ENCODE measurements at regions not wholly inside any gene's neighbourhood (a gene's known extent, or its start where the extent isn't known, plus 50 kb on each side); places are given as distances from the start of the nearest gene placed in this dataset.

- DNase-seq: no peak
- H3K4me3 ChIP-seq (ENCODE audit: low read depth, low read length): no peak overlapping the region
- H3K36me3 ChIP-seq (replicated peaks): no peaks in the 10 kb centered on the region
- H3K27me3 ChIP-seq (replicated peaks): peaks cover 2% of the 10 kb centered on the region
- in situ Hi-C loops (cut with HindIII; ENCODE audit: low pct_ligation_motif_present, low sequenced_read_pairs): no loop called here
- TF ChIP-seq CTCF (IDR thresholded peaks at IDR 0.05; ENCODE audit: low read depth, low read length, missing control alignments): no peak
- no peak overlapping the region for H3K27ac ChIP-seq
Observed at GRCh38 chr7:157077021-157077420, 61.7 kb upstream of the UBE3C start.

GRCh38 chr7:157077986-157078644 is 60.6 kb upstream of the UBE3C start:
- Histone ChIP-seq H3K36me3 (replicated peaks) (no peaks in the 10 kb centered on the region), H3K27ac (no peak overlapping the region), H3K27me3 (replicated peaks) (peaks cover 2% of the 10 kb centered on the region), H3K4me3 (ENCODE audit: low read depth, low read length) (peak overlapping the region; percentile 31)
- DNase-seq: peak; percentile 6
- no peak for TF ChIP-seq CTCF (IDR thresholded peaks at IDR 0.05; ENCODE audit: low read depth, low read length, missing control alignments)
- in situ Hi-C loops (cut with HindIII; ENCODE audit: low pct_ligation_motif_present, low sequenced_read_pairs): no loop called here

- H3K4me3 ChIP-seq (ENCODE audit: low read depth, low read length): no peak overlapping the region
- DNase-seq: no peak
- no peaks in the 10 kb centered on the region for H3K36me3 ChIP-seq (replicated peaks)
- in situ Hi-C loops (cut with HindIII; ENCODE audit: low pct_ligation_motif_present, low sequenced_read_pairs): no loop called here
- H3K27ac ChIP-seq: no peak overlapping the region
- no peak for TF ChIP-seq CTCF (IDR thresholded peaks at IDR 0.05; ENCODE audit: low read depth, low read length, missing control alignments)
- H3K27me3 ChIP-seq (replicated peaks): peaks cover 2% of the 10 kb centered on the region
Observed at GRCh38 chr7:157079116-157079515, 59.6 kb upstream of the UBE3C start.

- no peak for TF ChIP-seq CTCF (IDR thresholded peaks at IDR 0.05; ENCODE audit: low read depth, low read length, missing control alignments)
- Histone ChIP-seq H3K27ac (no peak overlapping the region), H3K27me3 (replicated peaks) (peaks cover 2% of the 10 kb centered on the region), H3K4me3 (ENCODE audit: low read depth, low read length) (no peak overlapping the region), H3K36me3 (replicated peaks) (no peaks in the 10 kb centered on the region)
- no peak for DNase-seq
- in situ Hi-C loops (cut with HindIII; ENCODE audit: low pct_ligation_motif_present, low sequenced_read_pairs): no loop called here
Observed at GRCh38 chr7:157080111-157080730, 58.5 kb upstream of the UBE3C start.

GRCh38 chr7:157086508-157087187 is 52.1 kb upstream of the UBE3C start:
- no peak overlapping the region for H3K27ac ChIP-seq
- no peaks in the 10 kb centered on the region for H3K36me3 ChIP-seq (replicated peaks)
- TF ChIP-seq CTCF (IDR thresholded peaks at IDR 0.05; ENCODE audit: low read depth, low read length, missing control alignments): no peak
- H3K27me3 ChIP-seq (replicated peaks): no peaks in the 10 kb centered on the region
- in situ Hi-C loops (cut with HindIII; ENCODE audit: low pct_ligation_motif_present, low sequenced_read_pairs): no loop called here
- H3K4me3 ChIP-seq (ENCODE audit: low read depth, low read length): no peak overlapping the region
- DNase-seq: no peak

Data from brain microvascular endothelial cell (primary cell).